Fibroblast of villous mesenchyme (primary cell): ENCODE measurements at regions not wholly inside any gene's neighbourhood (a gene's known extent, or its start where the extent isn't known, plus 50 kb on each side); places are given as distances from the start of the nearest gene placed in this dataset.

ENCODE experiments used
- DNase-seq: peaks from one replicate; pipeline ENCODE4 v3.0.0-alpha.2; 2010; ENCODE audit warnings: low read depth
- H3K4me3 ChIP-seq: 2 replicates; pipeline ENCODE4 v1.5.1; 2011; ENCODE audit warnings: low read depth, mild to moderate bottlenecking, low read length
- TF ChIP-seq, protein P1 (sequence below): IDR thresholded peaks from 2 replicates; pipeline ENCODE4 v1.5.1; 2012; ENCODE audit warnings: low read depth, mild to moderate bottlenecking, low read length; ENCODE audit not compliant: insufficient read depth

DNA sequence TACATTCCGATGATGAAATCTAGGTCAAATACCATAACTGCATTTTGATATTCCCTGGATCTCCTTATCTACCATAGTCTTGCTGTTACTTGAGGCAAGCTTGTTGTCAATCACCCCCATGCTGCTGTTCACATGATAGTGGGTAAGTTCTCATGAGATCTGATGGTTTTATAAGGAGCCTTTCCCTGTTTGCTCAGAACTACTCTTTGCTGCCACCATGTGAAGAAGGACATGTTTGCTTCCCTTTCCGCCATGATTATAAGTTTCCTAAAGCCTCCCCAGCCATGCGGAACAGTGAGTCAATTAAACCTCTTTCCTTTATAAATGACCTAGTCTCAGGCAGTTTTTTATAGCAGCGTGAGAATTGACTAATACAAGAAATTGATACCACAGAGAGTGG, 432.0 kb downstream of the GLUD2 start:
- no peak for DNase-seq
- no peak overlapping the region for H3K4me3 ChIP-seq
- TF ChIP-seq, protein P1, sequence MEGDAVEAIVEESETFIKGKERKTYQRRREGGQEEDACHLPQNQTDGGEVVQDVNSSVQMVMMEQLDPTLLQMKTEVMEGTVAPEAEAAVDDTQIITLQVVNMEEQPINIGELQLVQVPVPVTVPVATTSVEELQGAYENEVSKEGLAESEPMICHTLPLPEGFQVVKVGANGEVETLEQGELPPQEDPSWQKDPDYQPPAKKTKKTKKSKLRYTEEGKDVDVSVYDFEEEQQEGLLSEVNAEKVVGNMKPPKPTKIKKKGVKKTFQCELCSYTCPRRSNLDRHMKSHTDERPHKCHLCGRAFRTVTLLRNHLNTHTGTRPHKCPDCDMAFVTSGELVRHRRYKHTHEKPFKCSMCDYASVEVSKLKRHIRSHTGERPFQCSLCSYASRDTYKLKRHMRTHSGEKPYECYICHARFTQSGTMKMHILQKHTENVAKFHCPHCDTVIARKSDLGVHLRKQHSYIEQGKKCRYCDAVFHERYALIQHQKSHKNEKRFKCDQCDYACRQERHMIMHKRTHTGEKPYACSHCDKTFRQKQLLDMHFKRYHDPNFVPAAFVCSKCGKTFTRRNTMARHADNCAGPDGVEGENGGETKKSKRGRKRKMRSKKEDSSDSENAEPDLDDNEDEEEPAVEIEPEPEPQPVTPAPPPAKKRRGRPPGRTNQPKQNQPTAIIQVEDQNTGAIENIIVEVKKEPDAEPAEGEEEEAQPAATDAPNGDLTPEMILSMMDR = no peak

DNA sequence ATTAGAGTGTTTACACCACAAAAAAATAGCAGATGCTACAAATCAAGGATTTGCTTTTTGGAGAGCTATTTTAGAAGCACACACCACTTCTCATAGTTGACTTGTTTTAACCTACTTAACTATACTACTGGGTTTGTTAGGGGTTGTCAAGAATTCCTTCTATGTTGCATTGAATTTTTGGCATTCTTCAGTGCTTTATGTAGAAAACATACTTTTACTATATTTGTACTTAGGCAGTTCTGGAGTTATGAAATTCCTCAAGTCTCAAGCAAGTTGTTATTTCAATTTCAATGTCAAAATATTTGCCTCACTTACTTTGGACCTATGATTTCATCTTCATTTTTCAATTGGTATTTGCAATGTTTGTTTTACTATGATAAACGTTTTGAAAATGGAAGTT, 449.6 kb downstream of the GLUD2 start:
- DNase-seq = peak; percentile 3

GRCh38 chrX:121504153-121504552, 456.7 kb downstream of the GLUD2 start:
- H3K4me3 ChIP-seq = no peak overlapping the region
- TF ChIP-seq, protein P1 = no peak
- DNase-seq = no peak

More for the DNA sequence above, 449.6 kb downstream of the GLUD2 start:
- no peak overlapping the region for H3K4me3 ChIP-seq
- TF ChIP-seq, protein P1 = no peak

DNA sequence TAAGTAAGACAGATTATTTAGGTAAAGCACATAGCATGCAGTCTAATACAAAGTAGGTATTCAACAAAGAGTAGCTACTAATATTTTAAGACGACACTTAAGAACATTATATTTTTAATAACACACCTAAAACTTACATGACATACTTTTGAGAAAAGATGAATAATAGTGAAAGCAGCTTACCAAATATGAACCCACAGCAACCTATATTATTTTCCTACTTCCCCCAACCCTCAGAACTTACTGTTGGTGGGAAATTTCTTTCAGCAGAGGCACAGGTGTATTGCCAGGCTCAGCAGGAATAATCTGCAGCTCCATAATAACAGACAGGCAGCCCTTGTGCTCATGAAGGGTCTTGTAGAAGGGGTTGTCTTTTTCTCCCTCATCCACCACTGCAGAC, 498.9 kb downstream of the GLUD2 start:
- no peak overlapping the region for H3K4me3 ChIP-seq
- TF ChIP-seq, protein P1 = no peak
- DNase-seq = no peak

- H3K4me3 ChIP-seq = no peak overlapping the region
- DNase-seq = no peak
- TF ChIP-seq, protein P1 = no peak
Observed at GRCh38 chrX:121558886-121559285, 511.5 kb downstream of the GLUD2 start.

- no peak for DNase-seq
- TF ChIP-seq, protein P1 = no peak
- H3K4me3 ChIP-seq = no peak overlapping the region
Observed at GRCh38 chrX:121562616-121563015, 515.2 kb downstream of the GLUD2 start.

- no peak for DNase-seq
- TF ChIP-seq, protein P1 = no peak
- no peak overlapping the region for H3K4me3 ChIP-seq
Observed at GRCh38 chrX:121569609-121570008, 522.2 kb downstream of the GLUD2 start.
